ENCODE measurements at regions not wholly inside any gene's neighbourhood (a gene's known extent, or its start where the extent isn't known, plus 50 kb on each side); places are given as distances from the start of the nearest gene placed in this dataset.

GRCh38 chr22:22404598-22405284, 103.8 kb downstream of the ZNF280B start:
- ChIA-PET POLR2A (interaction anchor here (0.9 to 2.2 kb wide), 7 partner anchors 9 to 341 kb away, joined by 3 to 10 read pairs (median 5); no protein-coding TSS in a partner anchor), CTCF (ENCODE audit: unreplicated experiment) (interaction anchor here (0.6 to 1.5 kb wide), 8 partner anchors 9 to 238 kb away, joined by 3 to 10 read pairs (median 4); no protein-coding TSS in a partner anchor)
- no peaks in the 10 kb centered on the region for H3K9me2 ChIP-seq (ENCODE audit: insufficient read depth, low read length)
- no peaks in the 10 kb centered on the region for H3K9me3 ChIP-seq (ENCODE audit: low read length)
- peak overlapping the region; percentile 74 for H3K4me2 ChIP-seq (ENCODE audit: low read length)
- no peaks in the 10 kb centered on the region for H3K36me3 ChIP-seq (ENCODE audit: insufficient read depth, low read length)
- TF ChIP-seq CTCF (conservative IDR thresholded peaks at IDR 0.05; ENCODE audit: low read length) (no peak), EZH2phosphoT487 (IDR thresholded peaks at IDR 0.05; ENCODE audit: borderline replicate concordance, low read depth, low read length) (no peak)
- peak overlapping the region; percentile 31 for H3K4me3 ChIP-seq (ENCODE audit: low read depth, low read length, poor library complexity, severe bottlenecking)
- intact Hi-C loops (cut with micrococcal nuclease; ENCODE audit: unreplicated experiment): loop anchor here (2.0 kb wide), 2 partner anchors 48 to 202 kb away; no protein-coding TSS in a partner anchor
- peak overlapping the region; percentile 79 for H3K27ac ChIP-seq (ENCODE audit: low read depth, low read length, poor library complexity, severe bottlenecking)
- H3K4me1 ChIP-seq (ENCODE audit: insufficient read depth, low read length, poor library complexity, severe bottlenecking): peaks cover 89% of the 10 kb centered on the region
- peak overlapping the region; percentile 44; the same call in 1 of the 2 replicates for H2AFZ ChIP-seq (ENCODE audit: low read length)
- no peaks in the 10 kb centered on the region for H3K79me2 ChIP-seq (ENCODE audit: insufficient read depth, low read depth, low read length)
- DNase-seq (ENCODE audit: low spot score): peak; percentile 92
- BruUV-seq (replicated peaks): no TSS peak
- no peaks in the 10 kb centered on the region for H4K20me1 ChIP-seq (ENCODE audit: insufficient read depth, low read length)

- BruUV-seq (replicated peaks): no TSS peak
- DNase-seq (ENCODE audit: low spot score): no peak
- no peaks in the 10 kb centered on the region for H4K20me1 ChIP-seq (ENCODE audit: insufficient read depth, low read length)
- no peaks in the 10 kb centered on the region for H3K36me3 ChIP-seq (ENCODE audit: insufficient read depth, low read length)
- H3K4me2 ChIP-seq (ENCODE audit: low read length): 0 out of 2 replicates have a peak overlapping the region, but pooled peaks have one; percentile 9
- no peak overlapping the region for H3K4me3 ChIP-seq (ENCODE audit: low read depth, low read length, poor library complexity, severe bottlenecking)
- H2AFZ ChIP-seq (ENCODE audit: low read length): peak overlapping the region; percentile 10; the same call in 1 of the 2 replicates
- no peaks in the 10 kb centered on the region for H3K79me2 ChIP-seq (ENCODE audit: insufficient read depth, low read depth, low read length)
- ChIA-PET CTCF (ENCODE audit: unreplicated experiment) (interaction anchor here (0.7 to 1.0 kb wide), 3 partner anchors 9 to 27 kb away, joined by 3 read pairs; no protein-coding TSS in a partner anchor), POLR2A (interaction anchor here (1.3 to 1.8 kb wide), 3 partner anchors 11 to 26 kb away, joined by 4 to 5 read pairs (median 5); no protein-coding TSS in a partner anchor)
- intact Hi-C loops (cut with micrococcal nuclease; ENCODE audit: unreplicated experiment): no loop called here
- peaks cover 89% of the 10 kb centered on the region for H3K4me1 ChIP-seq (ENCODE audit: insufficient read depth, low read length, poor library complexity, severe bottlenecking)
- TF ChIP-seq EZH2phosphoT487 (IDR thresholded peaks at IDR 0.05; ENCODE audit: borderline replicate concordance, low read depth, low read length) (no peak), CTCF (conservative IDR thresholded peaks at IDR 0.05; ENCODE audit: low read length) (no peak)
- no peaks in the 10 kb centered on the region for H3K9me3 ChIP-seq (ENCODE audit: low read length)
- H3K27ac ChIP-seq (ENCODE audit: low read depth, low read length, poor library complexity, severe bottlenecking): no peak overlapping the region
- no peaks in the 10 kb centered on the region for H3K9me2 ChIP-seq (ENCODE audit: insufficient read depth, low read length)
Observed at GRCh38 chr22:22406445-22407027, 102.0 kb downstream of the ZNF280B start.
